ENCODE measurements at regions not wholly inside any gene's neighbourhood (a gene's known extent, or its start where the extent isn't known, plus 50 kb on each side); places are given as distances from the start of the nearest gene placed in this dataset.

GRCh38 chr4:11603591-11604194 is 175.0 kb upstream of the HS3ST1 start:
- no peak for DNase-seq (ENCODE audit: low read depth in 2 of 2)

- no peak for DNase-seq (ENCODE audit: low read depth in 2 of 2)
Observed at GRCh38 chr4:11602606-11603340, 174.1 kb upstream of the HS3ST1 start.

- no peak for DNase-seq (ENCODE audit: low read depth in 2 of 2)
Observed at GRCh38 chr4:11599064-11599463, 170.4 kb upstream of the HS3ST1 start.

- no peak for DNase-seq (ENCODE audit: low read depth in 2 of 2)
Observed at GRCh38 chr4:11598591-11598990, 169.9 kb upstream of the HS3ST1 start.

GRCh38 chr4:11597506-11597905 is 168.8 kb upstream of the HS3ST1 start:
- no peak for DNase-seq (ENCODE audit: low read depth in 2 of 2)

GRCh38 chr4:11596989-11597388 is 168.3 kb upstream of the HS3ST1 start:
- DNase-seq (ENCODE audit: low read depth in 2 of 2), result no peak

GRCh38 chr4:11593576-11594116 is 165.0 kb upstream of the HS3ST1 start:
- no peak for DNase-seq (ENCODE audit: low read depth in 2 of 2)

- no peak for DNase-seq (ENCODE audit: low read depth in 2 of 2)
Observed at GRCh38 chr4:11592276-11592675, 163.6 kb upstream of the HS3ST1 start.

- DNase-seq (ENCODE audit: low read depth in 2 of 2), result no peak
Observed at GRCh38 chr4:11590132-11590531, 161.4 kb upstream of the HS3ST1 start.

- no peak for DNase-seq (ENCODE audit: low read depth in 2 of 2)
Observed at GRCh38 chr4:11589676-11590075, 161.0 kb upstream of the HS3ST1 start.

GRCh38 chr4:11587797-11588196 is 159.1 kb upstream of the HS3ST1 start:
- DNase-seq (ENCODE audit: low read depth in 2 of 2), result no peak

- no peak for DNase-seq (ENCODE audit: low read depth in 2 of 2)
Observed at GRCh38 chr4:11585506-11585905, 156.8 kb upstream of the HS3ST1 start.

- DNase-seq (ENCODE audit: low read depth in 2 of 2), result no peak
Observed at GRCh38 chr4:11568511-11568910, 139.8 kb upstream of the HS3ST1 start.

GRCh38 chr4:11566444-11567022 is 137.8 kb upstream of the HS3ST1 start:
- no peak for DNase-seq (ENCODE audit: low read depth in 2 of 2)

- no peak for DNase-seq (ENCODE audit: low read depth in 2 of 2)
Observed at GRCh38 chr4:11565899-11566298, 137.2 kb upstream of the HS3ST1 start.

- no peak for DNase-seq (ENCODE audit: low read depth in 2 of 2)
Observed at GRCh38 chr4:11565213-11565612, 136.5 kb upstream of the HS3ST1 start.

- DNase-seq (ENCODE audit: low read depth in 2 of 2), result no peak
Observed at GRCh38 chr4:11564021-11564420, 135.3 kb upstream of the HS3ST1 start.

GRCh38 chr4:11549525-11549924 is 120.8 kb upstream of the HS3ST1 start:
- DNase-seq (ENCODE audit: low read depth in 2 of 2), result no peak

GRCh38 chr4:11548597-11549082 is 119.9 kb upstream of the HS3ST1 start:
- DNase-seq (ENCODE audit: low read depth in 2 of 2), result peak in 1 of 2 donors; percentile 6

- no peak for DNase-seq (ENCODE audit: low read depth in 2 of 2)
Observed at GRCh38 chr4:11546391-11547175, 117.9 kb upstream of the HS3ST1 start.

GRCh38 chr4:11545651-11546050 is 117.0 kb upstream of the HS3ST1 start:
- no peak for DNase-seq (ENCODE audit: low read depth in 2 of 2)

- no peak for DNase-seq (ENCODE audit: low read depth in 2 of 2)
Observed at GRCh38 chr4:11544211-11544610, 115.5 kb upstream of the HS3ST1 start.
